NAMALWA (cell line): ENCODE measurements at regions not wholly inside any gene's neighbourhood (a gene's known extent, or its start where the extent isn't known, plus 50 kb on each side); places are given as distances from the start of the nearest gene placed in this dataset.
A peak's percentile ranks its signal among the peaks of the same experiment; 100 is the strongest.
"Not testable (repeated sequence)": the region's sequence is repeated elsewhere in the genome, so short reads cannot be mapped to it uniquely, and the experiment has no call there.

ENCODE experiments used
- DNase-seq: peaks from one replicate; pipeline ENCODE4 v3.0.0-alpha.2; 2015; ENCODE audit warnings: low spot score

GRCh38 chr18:64852281-64852680 lies 703.4 kb upstream of the LINC00305 start:
- DNase-seq = no peak

DNA sequence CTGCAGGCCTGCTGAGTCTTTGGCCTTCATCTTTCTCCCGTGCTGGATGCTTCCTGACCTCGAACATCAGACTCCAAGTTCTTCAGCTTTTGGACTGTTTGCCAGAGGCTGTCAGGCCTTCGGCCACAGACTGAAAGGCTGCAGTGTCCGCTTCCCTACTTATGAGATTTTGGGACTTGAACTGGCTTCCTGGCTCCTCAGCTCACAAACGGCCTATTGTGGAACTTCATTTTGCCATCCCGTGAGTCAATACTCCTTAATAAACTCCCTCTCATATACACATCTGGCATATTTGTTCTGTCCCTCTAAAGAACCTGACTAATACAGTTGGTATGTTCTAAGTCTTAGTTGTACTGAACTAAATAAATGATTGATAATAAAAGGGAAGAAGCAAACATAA lies 702.8 kb upstream of the LINC00305 start:
- DNase-seq = no peak

- no peak for DNase-seq
Observed at GRCh38 chr18:64850791-64851190, 701.9 kb upstream of the LINC00305 start.

- DNase-seq = no peak
Observed at GRCh38 chr18:64840911-64841701, 692.2 kb upstream of the LINC00305 start.

DNA sequence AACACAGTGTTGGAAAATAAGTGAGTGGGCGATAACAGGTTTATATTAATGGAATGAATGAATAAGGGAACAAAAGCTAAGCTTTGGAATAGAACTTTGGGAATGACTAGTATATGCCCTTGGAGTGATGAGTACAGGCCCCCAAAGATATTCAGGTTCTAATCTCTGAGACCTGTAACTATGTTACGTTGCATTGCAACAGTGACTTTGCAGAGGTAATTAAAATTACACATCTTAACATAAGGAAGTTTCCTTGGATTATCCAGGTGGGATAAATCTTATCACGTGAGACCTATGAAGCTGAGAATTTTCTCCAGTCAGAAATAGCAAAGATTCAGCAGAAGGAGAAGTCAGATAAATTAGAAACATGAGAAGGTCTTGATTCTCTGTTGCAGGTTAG lies 661.5 kb upstream of the LINC00305 start:
- no peak for DNase-seq

- DNase-seq = no peak
Observed at GRCh38 chr18:64809801-64810200, 660.9 kb upstream of the LINC00305 start.

DNA sequence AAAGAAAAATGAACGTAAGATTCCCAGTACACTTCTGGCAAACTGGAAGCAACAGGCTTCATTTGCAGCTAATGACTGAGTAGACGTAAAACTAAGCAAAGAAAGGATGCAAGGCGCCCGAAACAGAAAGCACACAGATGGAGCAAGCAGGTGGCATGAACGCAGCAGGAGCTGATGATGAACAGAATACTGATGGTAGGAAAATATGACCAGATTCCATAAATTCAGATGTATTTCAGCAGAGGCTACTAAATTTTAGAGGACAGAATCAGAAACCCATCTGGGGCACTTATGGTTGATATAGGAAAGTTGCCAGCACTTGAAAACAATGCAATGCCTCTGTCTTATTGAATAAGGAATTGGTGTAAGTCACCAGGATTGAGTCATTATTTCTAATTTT lies 658.7 kb upstream of the LINC00305 start:
- no peak for DNase-seq

DNA sequence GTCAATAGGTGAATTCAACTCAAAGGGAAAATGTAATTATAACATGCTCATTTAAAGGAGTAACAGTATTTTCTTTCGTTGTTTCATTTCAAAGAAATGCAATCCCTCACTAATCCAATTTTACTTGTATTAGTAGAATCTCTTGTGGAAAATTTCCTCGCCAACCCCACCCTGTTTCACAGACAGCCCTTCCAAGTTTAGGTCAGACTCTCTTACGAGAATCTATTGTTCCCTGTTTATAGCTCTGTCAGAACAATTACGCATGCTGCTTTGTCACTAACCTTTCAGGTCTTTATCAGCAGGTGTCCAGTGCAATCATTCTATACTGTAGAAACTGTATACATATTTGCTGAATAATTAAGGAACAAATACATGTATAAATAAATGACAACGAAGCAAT lies 657.8 kb upstream of the LINC00305 start:
- no peak for DNase-seq

GRCh38 chr18:64806232-64806631 lies 657.3 kb upstream of the LINC00305 start:
- no peak for DNase-seq

DNA sequence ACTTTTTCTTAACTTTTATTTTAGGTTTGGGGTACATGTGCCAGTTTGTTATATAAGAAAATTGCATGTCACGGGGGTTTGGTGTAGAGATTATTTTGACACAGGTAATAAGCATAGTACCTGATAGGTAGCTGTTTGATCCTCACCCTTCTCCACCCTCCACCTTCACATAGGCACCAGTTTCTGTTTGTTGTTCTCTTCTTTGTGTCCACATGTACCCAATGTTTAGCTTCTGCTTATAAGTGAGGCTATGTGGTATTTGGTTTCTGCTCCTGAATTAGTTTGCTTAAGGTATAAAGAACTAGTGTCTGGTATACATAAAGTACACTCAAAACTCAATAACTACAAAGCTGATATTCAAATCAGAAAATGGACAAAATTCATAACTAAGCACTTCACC lies 654.6 kb upstream of the LINC00305 start:
- no peak for DNase-seq

DNA sequence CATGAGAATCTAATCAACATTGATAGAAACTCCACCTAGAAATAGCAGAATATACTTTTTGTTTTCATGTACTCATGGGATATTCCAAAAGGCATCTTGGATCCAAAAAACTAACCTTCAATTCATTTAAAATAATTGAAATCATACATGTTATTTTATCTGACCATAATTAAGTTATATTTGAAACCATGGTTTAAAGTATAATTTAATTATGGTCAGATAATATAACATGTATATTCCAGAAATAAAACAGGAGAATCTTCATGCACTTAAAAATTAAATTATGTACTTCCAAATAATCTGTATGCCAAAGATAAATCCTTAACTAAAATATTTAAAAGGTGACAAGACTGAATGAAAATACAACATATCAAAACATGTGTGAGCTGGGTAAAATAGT lies 651.3 kb upstream of the LINC00305 start:
- no peak for DNase-seq

- DNase-seq = no peak
Observed at GRCh38 chr18:64799376-64799775, 650.5 kb upstream of the LINC00305 start.

DNA sequence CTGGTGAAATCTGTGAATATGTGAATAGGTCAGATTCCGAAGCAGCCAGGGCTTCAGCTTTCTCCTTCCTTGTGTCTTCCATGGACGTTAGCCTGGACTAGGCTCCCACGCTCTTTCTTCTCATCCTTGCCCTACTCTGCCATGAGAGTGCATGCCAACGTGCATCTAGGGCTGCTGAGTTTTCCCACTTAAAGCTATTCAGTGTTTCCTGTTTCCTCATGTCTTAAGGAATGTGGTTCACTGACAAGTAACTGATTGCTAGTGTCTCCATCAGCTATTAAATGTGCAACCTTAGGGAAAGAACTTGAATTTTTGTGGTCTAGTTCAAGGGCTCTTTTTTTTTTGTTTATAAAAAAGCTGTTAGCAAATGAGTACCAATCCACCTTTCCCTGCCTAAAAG lies 642.3 kb upstream of the LINC00305 start:
- no peak for DNase-seq

DNA sequence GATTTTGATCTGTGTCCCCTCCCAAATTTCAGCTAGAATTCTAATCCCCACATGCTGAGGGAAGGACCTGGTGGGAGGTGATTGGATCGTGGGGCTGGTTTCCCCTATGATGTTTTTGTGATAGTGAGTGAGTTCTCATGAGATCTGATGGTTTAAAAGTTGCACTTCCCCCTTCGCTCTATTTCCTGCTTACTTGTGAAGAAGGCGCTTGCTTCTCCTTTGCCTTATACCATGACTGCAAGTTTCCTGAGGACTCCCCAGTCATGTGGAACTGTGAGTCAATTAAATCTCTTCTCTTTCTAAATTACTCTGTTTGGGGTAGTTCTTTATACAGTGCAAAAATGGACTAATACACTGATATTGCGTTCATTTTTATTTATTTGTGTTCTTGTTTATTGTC lies 636.8 kb upstream of the LINC00305 start:
- DNase-seq = peak; percentile 15

DNA sequence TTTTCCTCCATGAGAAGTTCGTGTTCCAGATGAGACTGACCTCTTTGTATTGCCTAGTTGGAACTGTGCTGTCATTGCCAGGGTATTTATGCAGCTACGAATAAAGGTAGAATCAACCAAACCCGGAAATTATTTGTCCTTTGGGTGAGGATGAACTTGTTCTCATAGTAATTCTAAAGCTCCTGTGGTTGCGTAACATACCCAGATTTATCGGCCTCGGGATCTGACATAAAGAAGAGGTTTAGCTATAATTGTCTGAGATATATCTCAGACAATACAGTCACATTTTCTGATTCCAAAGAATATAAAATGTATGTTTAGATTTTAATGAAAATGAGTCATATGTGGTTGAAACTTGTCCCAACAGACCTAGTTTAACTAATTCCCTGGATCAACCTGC lies 628.7 kb upstream of the LINC00305 start:
- DNase-seq = no peak

DNA sequence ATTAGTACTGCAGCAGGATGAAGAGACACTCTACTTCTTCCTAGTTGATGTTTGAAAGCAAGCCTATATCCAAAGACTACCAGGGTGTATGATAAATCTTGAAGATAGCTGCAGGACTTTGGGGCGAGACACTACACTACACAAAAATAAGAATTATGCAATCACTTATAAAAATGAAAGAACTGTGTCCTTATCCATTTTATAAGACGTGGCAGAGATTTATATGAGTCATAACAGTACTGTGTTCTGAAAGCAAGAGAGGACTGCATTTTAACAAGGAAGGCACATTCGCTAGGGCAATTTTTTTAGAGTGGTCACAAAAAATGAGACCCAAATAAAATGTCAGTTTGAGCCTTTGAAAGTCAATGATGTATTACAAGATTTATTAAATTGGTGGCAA lies 617.0 kb upstream of the LINC00305 start:
- DNase-seq = no peak

DNA sequence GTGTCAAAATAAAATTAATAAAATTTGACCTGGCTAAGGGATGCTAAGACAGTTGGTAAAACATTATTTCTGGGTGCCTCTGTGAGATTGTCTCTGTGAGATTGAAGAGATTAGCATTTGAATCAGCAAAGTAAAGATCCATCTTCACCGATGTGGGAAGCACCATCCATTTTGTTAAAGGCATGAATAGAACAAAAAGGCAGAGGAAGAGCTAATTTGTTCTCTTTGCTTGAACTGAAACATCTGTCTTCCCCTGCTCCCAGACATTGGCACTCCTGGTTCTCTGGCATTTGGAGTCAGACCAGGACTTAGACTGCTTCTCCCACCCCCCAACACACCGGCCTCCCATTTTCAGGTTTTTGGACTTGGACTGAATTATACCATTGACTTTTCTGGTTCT lies 603.8 kb upstream of the LINC00305 start:
- no peak for DNase-seq

DNA sequence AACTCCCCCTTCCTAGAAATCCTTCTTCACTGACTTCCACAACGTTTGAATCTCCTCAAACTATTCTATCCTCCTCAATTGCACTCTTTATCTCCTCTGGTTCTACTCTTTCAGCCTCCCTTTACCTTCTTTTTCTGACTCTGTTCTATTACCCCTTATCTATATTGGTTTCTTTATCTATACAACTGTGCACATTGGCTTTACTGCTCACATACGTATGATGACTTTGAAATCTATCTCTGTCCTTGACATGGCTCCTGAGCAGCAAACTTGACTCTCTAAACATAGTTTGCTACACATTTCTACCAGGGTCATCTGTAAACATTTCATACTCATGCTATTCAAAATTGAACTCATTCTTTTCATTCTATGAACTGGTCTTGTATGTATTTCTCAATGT lies 601.0 kb upstream of the LINC00305 start:
- DNase-seq = no peak

- peak; percentile 17 for DNase-seq
Observed at GRCh38 chr18:64747803-64748202, 598.9 kb upstream of the LINC00305 start.

GRCh38 chr18:64742898-64743297 lies 594.0 kb upstream of the LINC00305 start:
- no peak for DNase-seq

- no peak for DNase-seq
Observed at GRCh38 chr18:64734063-64734462, 585.2 kb upstream of the LINC00305 start.

GRCh38 chr18:64725657-64726056 lies 576.8 kb upstream of the LINC00305 start:
- not testable (repeated sequence) for DNase-seq

DNA sequence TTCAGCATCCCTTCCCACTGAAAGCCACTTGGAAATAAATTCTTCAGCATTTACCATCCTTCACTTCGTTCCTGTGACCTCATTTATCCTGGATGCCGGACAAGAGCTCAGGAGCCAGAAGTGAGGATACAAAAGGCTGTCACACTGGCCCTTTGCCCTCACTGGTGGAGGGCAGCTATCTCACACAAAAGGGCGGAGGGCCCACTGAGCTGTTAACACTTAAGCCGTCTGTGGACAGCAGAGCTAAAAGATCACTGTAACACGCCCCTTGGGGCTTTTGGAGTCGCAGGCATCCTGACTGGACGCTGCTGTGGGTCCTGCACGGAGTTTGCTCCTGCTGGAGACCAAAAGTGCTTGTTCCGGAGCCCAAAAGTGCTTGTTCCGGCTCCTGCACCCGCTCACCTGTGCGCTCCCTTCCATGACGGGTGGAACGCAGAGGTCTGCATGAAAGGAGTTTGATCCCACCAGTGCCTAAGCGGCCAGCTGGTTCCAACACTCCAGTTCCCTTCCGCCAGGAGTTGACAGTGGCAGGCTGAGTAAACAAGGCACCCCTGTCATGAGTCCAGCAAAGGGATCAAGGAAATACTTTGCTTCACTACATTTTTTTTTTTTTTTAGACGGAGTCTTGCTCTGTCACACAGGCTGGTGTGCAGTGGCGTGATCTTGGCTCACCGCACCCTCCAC lies 572.0 kb upstream of the LINC00305 start:
- no peak for DNase-seq

GRCh38 chr18:64718808-64719207 lies 569.9 kb upstream of the LINC00305 start:
- no peak for DNase-seq
